ENCODE measurements at regions not wholly inside any gene's neighbourhood (a gene's known extent, or its start where the extent isn't known, plus 50 kb on each side); places are given as distances from the start of the nearest gene placed in this dataset.

GRCh38 chr17:71071041-71071440 is 901.7 kb downstream of the KCNJ2 start:
- TF ChIP-seq CTCF (IDR thresholded peaks at IDR 0.05) (no peak), POLR2A (IDR thresholded peaks at IDR 0.05) (no peak)
